K562 (cell line): ENCODE measurements at regions not wholly inside any gene's neighbourhood (a gene's known extent, or its start where the extent isn't known, plus 50 kb on each side); places are given as distances from the start of the nearest gene placed in this dataset.

ENCODE experiments used
- ATAC-seq: fragments of 200-7000 bp; cut with Tn5 transposase; 3 replicates; pipeline ENCODE4 v1.9.1; 2020; ENCODE audit warnings: moderate library complexity
- BruUV-seq: library from RNA; stranded (reverse); fragments of 400-500 nt; replicated peaks from 2 replicates; lab custom pipeline; 2021; lab: Mats Ljungman, UMichigan
- CTCF ChIA-PET: fragments of 300-600 bp; formaldehyde crosslinking; extraction: SDS; loops from one replicate; lab custom pipeline; 2021; ENCODE audit warnings: low intra/inter-chr PET ratio; lab: Yijun Ruan, JAX
- POLR2A ChIA-PET: fragments of 300-600, 350-650 bp; sonication (Branson Sonifier 250); formaldehyde crosslinking; extraction: SDS; loops from one replicate; lab custom pipeline; 2021; ENCODE audit warnings: antibody characterized with exemption, inconsistent platforms; lab: Yijun Ruan, JAX
- DNase-seq, 4 experiments: peaks; one replicate each; pipeline versions ENCODE4 v3.0.0 to v3.0.0-alpha.2; 2011 to 2018; ENCODE audit warnings: low spot score in 3 of 4, mixed read lengths in 3 of 4; ENCODE audit errors: extremely low read depth in 1 of 4
- FAIRE-seq: peaks from 2 replicates; lab custom pipeline; 2011; peaks lifted over from hg19 to GRCh38; lab: Jason Lieb, UNC
- H2AFZ ChIP-seq: 2 replicates; pipeline ENCODE4 v1.6.0; 2011; ENCODE audit warnings: low read depth, low read length, control low read depth, inconsistent platforms
- H3K27ac ChIP-seq: fragments of 200-600 bp; 3 replicates; pipeline ENCODE4 v1.8.0; 2011; ENCODE audit warnings: low read depth, mild to moderate bottlenecking, control low read depth, inconsistent platforms, low read length, moderate library complexity, mixed read lengths; ENCODE audit errors: extremely low read depth
- H3K27me3 ChIP-seq, 2 experiments: fragments of 300-600 bp in 1 of 2; 2 replicates in 1 of 2; 3 replicates in 1 of 2; pipeline versions ENCODE4 v1.6.0 to v1.8.0; 2011; ENCODE audit warnings: inconsistent platforms in 2 of 2, low read length in 2 of 2, mild to moderate bottlenecking in 1 of 2, mixed read lengths in 1 of 2, moderate library complexity in 1 of 2; ENCODE audit not compliant: control insufficient read depth in 2 of 2, insufficient read depth in 2 of 2
- H3K36me3 ChIP-seq: fragments of 300-600 bp; 3 replicates; pipeline ENCODE4 v1.8.0; 2011; ENCODE audit warnings: mild to moderate bottlenecking, low read length, inconsistent platforms; ENCODE audit not compliant: control insufficient read depth, insufficient read depth
- H3K4me1 ChIP-seq, 2 experiments: fragments of 200-600 bp in 1 of 2; replicated peaks in 1 of 2; 2 replicates in 1 of 2; 3 replicates in 1 of 2; pipeline versions ENCODE4 v1.5.1 to v1.8.0; 2011; ENCODE audit warnings: inconsistent platforms in 2 of 2, low read length in 2 of 2, mild to moderate bottlenecking in 1 of 2, mixed read lengths in 1 of 2, moderate library complexity in 1 of 2; ENCODE audit not compliant: control insufficient read depth in 2 of 2, insufficient read depth in 2 of 2
- H3K4me2 ChIP-seq: 2 replicates; pipeline ENCODE4 v1.6.1; 2011; ENCODE audit warnings: low read length, control low read depth, inconsistent platforms, mixed read lengths; ENCODE audit not compliant: insufficient read depth
- H3K4me3 ChIP-seq: fragments of 200-600 bp; sonication (generic), shearing (Covaris generic); 2 replicates; pipeline ENCODE4 v1.5.1; 2016; ENCODE audit warnings: control low read depth, inconsistent platforms
- H3K79me2 ChIP-seq: fragments of 200-600 bp; 3 replicates; pipeline ENCODE4 v1.8.0; 2011; ENCODE audit warnings: low read length, inconsistent platforms; ENCODE audit not compliant: control insufficient read depth, insufficient read depth
- H3K9ac ChIP-seq, 2 experiments: 2 replicates each; pipeline versions ENCODE4 v1.6.0 to v1.6.1; 2011; ENCODE audit warnings: low read depth in 2 of 2, low read length in 2 of 2, control low read depth in 1 of 2, inconsistent platforms in 1 of 2, mild to moderate bottlenecking in 1 of 2, mixed read lengths in 1 of 2; ENCODE audit not compliant: insufficient read depth in 1 of 2
- H3K9me1 ChIP-seq: one replicate; pipeline ENCODE4 v1.6.0; 2011; ENCODE audit warnings: inconsistent platforms, mild to moderate bottlenecking, low read length, moderate library complexity; ENCODE audit not compliant: control insufficient read depth, insufficient read depth
- H3K9me3 ChIP-seq: replicated peaks from 2 replicates; pipeline ENCODE4 v1.5.1; 2011; ENCODE audit warnings: low read depth, low read length, inconsistent platforms; ENCODE audit not compliant: control insufficient read depth, insufficient read depth
- H4K20me1 ChIP-seq: replicated peaks from 2 replicates; pipeline ENCODE4 v1.6.1; 2011; ENCODE audit warnings: low read length, inconsistent platforms, mixed read lengths; ENCODE audit not compliant: control insufficient read depth, insufficient read depth
- EGR1 ChIP-seq: fragments of 450-650 bp; conservative IDR thresholded peaks from 2 replicates; pipeline ENCODE4 v1.6.1; 2017; ENCODE audit warnings: mild to moderate bottlenecking
- ELK1 ChIP-seq: sonication (generic); formaldehyde crosslinking; IDR thresholded peaks from 2 replicates; pipeline ENCODE4 v1.8.1; 2022; ENCODE audit warnings: missing genetic modification reagents
- FOSL1 ChIP-seq: fragments of 200-800 bp; sonication (Bioruptor generic); conservative IDR thresholded peaks from 2 replicates; pipeline ENCODE4 v1.6.1; 2016; ENCODE audit warnings: missing genetic modification characterization, missing compliant biosample characterization
- JUN ChIP-seq, 2 experiments: sonication (generic) in 1 of 2; formaldehyde crosslinking in 1 of 2; IDR thresholded peaks; 2 replicates each; pipeline versions ENCODE4 v1.6.1 to v1.8.0; 2012 to 2022; ENCODE audit warnings: borderline replicate concordance in 2 of 2, mild to moderate bottlenecking in 2 of 2, improper control_type of control experiment in 1 of 2, low read depth in 1 of 2, low read length in 1 of 2, missing genetic modification reagents in 1 of 2
- KDM5B ChIP-seq: fragments of 200-600 bp; sonication (generic); IDR thresholded peaks from 2 replicates; pipeline ENCODE4 v1.6.1; 2012; ENCODE audit warnings: low read depth, mild to moderate bottlenecking, moderate library complexity, low read length, control low read depth, inconsistent platforms; ENCODE audit not compliant: insufficient replicate concordance
- MAZ ChIP-seq, 2 experiments: fragments of 450-650 bp in 1 of 2; sonication (generic) in 1 of 2; formaldehyde crosslinking; IDR thresholded peaks in 1 of 2; conservative IDR thresholded peaks in 1 of 2; 2 replicates each; pipeline versions ENCODE4 v1.4.0 to v1.5.0; 2020; ENCODE audit warnings: mild to moderate bottlenecking in 1 of 2, missing genetic modification reagents in 1 of 2
- MEIS2 ChIP-seq: fragments of 450-650 bp; IDR thresholded peaks from 2 replicates; pipeline ENCODE4 v1.6.1; 2014; ENCODE audit warnings: mild to moderate bottlenecking; ENCODE audit not compliant: partially characterized antibody
- NELFE ChIP-seq: IDR thresholded peaks from 2 replicates; pipeline ENCODE4 v1.6.1; 2011; ENCODE audit warnings: mild to moderate bottlenecking; ENCODE audit not compliant: insufficient read depth, insufficient read length
- RBM25 ChIP-seq: fragments of 200-400 bp; formaldehyde crosslinking; IDR thresholded peaks from 2 replicates; pipeline ENCODE4 v1.6.1; 2018; ENCODE audit warnings: low read length, low read depth, moderate library complexity; ENCODE audit not compliant: severe bottlenecking
- SAFB ChIP-seq: fragments of 200-400 bp; formaldehyde crosslinking; IDR thresholded peaks from 2 replicates; pipeline ENCODE4 v1.6.1; 2017; ENCODE audit warnings: low read depth, low read length, borderline replicate concordance
- SPI1 ChIP-seq: IDR thresholded peaks from 2 replicates; pipeline ENCODE4 v1.6.1; 2011; ENCODE audit warnings: low read depth, low read length, control low read depth, borderline replicate concordance
- TCF7L2 ChIP-seq: fragments of 150-350 bp; IDR thresholded peaks from 2 replicates; pipeline ENCODE4 v1.6.1; 2016; ENCODE audit warnings: low read depth, mild to moderate bottlenecking, low read length, moderate library complexity
- U2AF2 ChIP-seq: fragments of 200-400 bp; formaldehyde crosslinking; optimal IDR thresholded peaks from 2 replicates; pipeline ENCODE3; 2017; ENCODE audit warnings: low read depth, mild to moderate bottlenecking, low read length
- ZNF23 ChIP-seq: fragments of 250-450 bp; sonication (Bioruptor Pico); IDR thresholded peaks from 2 replicates; pipeline ENCODE4 v1.4.0; 2020; ENCODE audit warnings: mild to moderate bottlenecking
- ZNF444 ChIP-seq: fragments of 250-450 bp; sonication (Bioruptor Pico); IDR thresholded peaks from 2 replicates; pipeline ENCODE4 v1.4.0; 2020; ENCODE audit warnings: mild to moderate bottlenecking, moderate library complexity
- ZNF586 ChIP-seq: fragments of 450-650 bp; formaldehyde crosslinking; conservative IDR thresholded peaks from 2 replicates; pipeline ENCODE4 v1.4.0; 2020; ENCODE audit warnings: mild to moderate bottlenecking, moderate library complexity
- WGBS: fragments of 100-300 bp; shearing (Covaris generic); methylation state at CpG from one replicate; pipeline ENCODE4 v1.1.6; 2016; ENCODE audit warnings: low coverage, mixed read lengths; ENCODE audit not compliant: insufficient coverage; ENCODE audit errors: missing lambda C conversion rate; 5-methylcytosine and 5-hydroxymethylcytosine counted together
- in situ Hi-C: fragments of 300-500 bp; cut with MboI; formaldehyde crosslinking; loops from 4 replicates; pipeline ENCODE4 v1.15.0; 2018; ENCODE audit warnings: inconsistent platforms, mixed read lengths
- intact Hi-C: fragments of 100-400 bp; cut with micrococcal nuclease; formaldehyde crosslinking; loops from 2 replicates; pipeline ENCODE4 v1.14.2; 2022
- TF ChIP-seq, protein P1 (sequence below): IDR thresholded peaks from 2 replicates; pipeline ENCODE4 v1.6.1; 2012; ENCODE audit warnings: low read depth, low read length, improper control_type of control experiment, borderline replicate concordance

- Histone ChIP-seq H3K36me3 (no peaks in the 10 kb centered on the region), H2AFZ (no peak overlapping the region), H3K9me1 (no peaks in the 10 kb centered on the region), H4K20me1 (no peaks in the 10 kb centered on the region), H3K27ac (no peak overlapping the region), H3K79me2 (no peaks in the 10 kb centered on the region), H3K9ac (no peak overlapping the region), H3K9me3 (no peaks in the 10 kb centered on the region), H3K4me1 (peaks cover 3 to 44% of the 10 kb centered on the region in 2 experiments; a peak in 4 of 5 replicates), H3K4me3 (no peak overlapping the region), H3K4me2 (no peak overlapping the region), H3K27me3 (peaks cover 0 to 14% of the 10 kb centered on the region in 2 experiments; a peak in 2 of 5 replicates)
- ChIA-PET POLR2A (interaction anchor here (0.7 kb wide), 1 partner anchor 285 kb away, joined by 3 read pairs; no protein-coding TSS in a partner anchor), CTCF (no interaction called here)
- in situ Hi-C loops (no loop called here), intact Hi-C loops (no loop called here)
- ATAC-seq (no peak), FAIRE-seq (no peak), DNase-seq (no peak)
- no TSS peak for BruUV-seq
- 24% methylated on average over 8 of the region's 8 CpGs for WGBS
- no peak for TF ChIP-seq U2AF2
- no peak for TF ChIP-seq TCF7L2
- TF ChIP-seq JUN (IDR thresholded peaks at IDR 0.05; ENCODE audit: borderline replicate concordance, low read depth, low read length), result peak; percentile 53; the same call in 1 of the 2 replicates
- no peak for TF ChIP-seq JUN (CRISPR knock-in tag; IDR thresholded peaks at IDR 0.05; ENCODE audit: borderline replicate concordance)
- no peak for TF ChIP-seq ELK1 (CRISPR knock-in tag)
- TF ChIP-seq RBM25, result no peak
- no peak for TF ChIP-seq ZNF23 (CRISPR knock-in tag)
- TF ChIP-seq KDM5B, result no peak
- peak; percentile 79 for TF ChIP-seq FOSL1 (tag)
- no peak for TF ChIP-seq ZNF586 (CRISPR knock-in tag)
- no peak for TF ChIP-seq SAFB
- TF ChIP-seq, protein P1, sequence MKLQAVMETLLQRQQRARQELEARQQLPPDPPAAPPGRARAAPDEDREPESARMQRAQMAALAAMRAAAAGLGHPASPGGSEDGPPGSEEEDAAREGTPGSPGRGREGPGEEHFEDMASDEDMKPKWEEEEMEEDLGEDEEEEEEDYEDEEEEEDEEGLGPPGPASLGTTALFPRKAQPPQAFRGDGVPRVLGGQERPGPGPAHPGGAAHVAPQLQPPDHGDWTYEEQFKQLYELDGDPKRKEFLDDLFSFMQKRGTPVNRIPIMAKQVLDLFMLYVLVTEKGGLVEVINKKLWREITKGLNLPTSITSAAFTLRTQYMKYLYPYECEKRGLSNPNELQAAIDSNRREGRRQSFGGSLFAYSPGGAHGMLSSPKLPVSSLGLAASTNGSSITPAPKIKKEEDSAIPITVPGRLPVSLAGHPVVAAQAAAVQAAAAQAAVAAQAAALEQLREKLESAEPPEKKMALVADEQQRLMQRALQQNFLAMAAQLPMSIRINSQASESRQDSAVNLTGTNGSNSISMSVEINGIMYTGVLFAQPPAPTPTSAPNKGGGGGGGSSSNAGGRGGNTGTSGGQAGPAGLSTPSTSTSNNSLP, result no peak
- TF ChIP-seq ZNF444 (CRISPR knock-in tag), result no peak
- no peak for TF ChIP-seq MAZ (CRISPR knock-in tag; conservative IDR thresholded peaks at IDR 0.05 in 1 of 2, IDR thresholded peaks at IDR 0.05 in 1 of 2)
- TF ChIP-seq SPI1, result no peak
- peak; percentile 67 for TF ChIP-seq EGR1
- no peak for TF ChIP-seq NELFE
- no peak for TF ChIP-seq MEIS2
These were observed 149.8 kb downstream of the ETS2 start for GRCh38 chr21:38955495-38955894.
